Left ventricle myocardium inferior (tissue), 1 donor: ENCODE measurements at regions not wholly inside any gene's neighbourhood (a gene's known extent, or its start where the extent isn't known, plus 50 kb on each side); places are given as distances from the start of the nearest gene placed in this dataset.

Experiments used
- DNase-seq: peaks from one replicate; pipeline ENCODE4 v3.0.0-alpha.2; 2020
- H3K27ac ChIP-seq: fragments of 200-600 bp; replicated peaks from 2 replicates; pipeline ENCODE4 v1.8.0; 2021
- H3K27me3 ChIP-seq: fragments of 200-600 bp; 2 replicates; pipeline ENCODE4 v1.8.0; 2021; ENCODE audit warnings: low read depth
- H3K36me3 ChIP-seq: fragments of 200-600 bp; 2 replicates; pipeline ENCODE4 v1.8.0; 2021
- H3K4me1 ChIP-seq: fragments of 200-600 bp; 2 replicates; pipeline ENCODE4 v1.8.0; 2021
- H3K4me3 ChIP-seq: fragments of 200-600 bp; 2 replicates; pipeline ENCODE4 v1.8.0; 2021; ENCODE audit warnings: mild to moderate bottlenecking, moderate library complexity
- H3K9me3 ChIP-seq: fragments of 200-600 bp; replicated peaks from 2 replicates; pipeline ENCODE4 v1.8.0; 2021
- CTCF ChIP-seq: fragments of 200-600 bp; IDR thresholded peaks from 2 replicates; pipeline ENCODE4 v1.8.0; 2021; ENCODE audit warnings: antibody characterized with exemption, mild to moderate bottlenecking, borderline replicate concordance
- intact Hi-C: fragments of 100-400 bp; cut with micrococcal nuclease; formaldehyde crosslinking; loops from one replicate; pipeline ENCODE4 v1.11.0; 2022
- donor health status: DM: no; HTN: yes; CAD: no; lungs with severe emphysema.

DNA sequence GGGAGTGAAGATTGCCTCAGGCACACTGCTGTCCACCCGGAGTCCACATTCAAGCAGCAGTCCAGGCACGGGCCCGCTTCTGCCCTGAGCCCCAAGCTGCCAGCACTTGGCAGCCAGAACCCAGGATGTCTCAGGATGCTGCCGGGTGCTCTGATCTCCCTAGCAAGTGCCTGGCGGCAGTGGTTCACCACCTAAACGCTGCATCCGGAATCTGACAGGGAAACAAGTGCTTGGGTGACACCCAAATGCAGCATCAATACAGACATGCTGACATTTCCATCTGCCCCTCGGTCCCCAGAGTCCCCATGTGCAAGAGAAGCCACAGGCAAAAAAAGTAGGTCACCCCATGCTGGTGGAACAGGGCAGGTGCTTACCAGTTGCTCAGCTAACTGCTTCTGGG, 197.1 kb upstream of the RPL38 start:
- DNase-seq = no peak
- Histone ChIP-seq H3K27ac (no peak overlapping the region), H3K4me1 (no peaks in the 10 kb centered on the region), H3K36me3 (no peaks in the 10 kb centered on the region), H3K9me3 (no peaks in the 10 kb centered on the region), H3K27me3 (peaks cover 95% of the 10 kb centered on the region), H3K4me3 (no peak overlapping the region)
- intact Hi-C loops = no loop called here
- TF ChIP-seq CTCF = no peak

- Histone ChIP-seq H3K4me1 (no peaks in the 10 kb centered on the region), H3K9me3 (no peaks in the 10 kb centered on the region), H3K36me3 (no peaks in the 10 kb centered on the region), H3K4me3 (no peak overlapping the region), H3K27me3 (peaks cover 95% of the 10 kb centered on the region), H3K27ac (no peak overlapping the region)
- TF ChIP-seq CTCF = peak; percentile 26
- intact Hi-C loops = no loop called here
- DNase-seq = no peak
Measured at GRCh38 chr17:74008196-74008595, 195.3 kb upstream of the RPL38 start.

DNA sequence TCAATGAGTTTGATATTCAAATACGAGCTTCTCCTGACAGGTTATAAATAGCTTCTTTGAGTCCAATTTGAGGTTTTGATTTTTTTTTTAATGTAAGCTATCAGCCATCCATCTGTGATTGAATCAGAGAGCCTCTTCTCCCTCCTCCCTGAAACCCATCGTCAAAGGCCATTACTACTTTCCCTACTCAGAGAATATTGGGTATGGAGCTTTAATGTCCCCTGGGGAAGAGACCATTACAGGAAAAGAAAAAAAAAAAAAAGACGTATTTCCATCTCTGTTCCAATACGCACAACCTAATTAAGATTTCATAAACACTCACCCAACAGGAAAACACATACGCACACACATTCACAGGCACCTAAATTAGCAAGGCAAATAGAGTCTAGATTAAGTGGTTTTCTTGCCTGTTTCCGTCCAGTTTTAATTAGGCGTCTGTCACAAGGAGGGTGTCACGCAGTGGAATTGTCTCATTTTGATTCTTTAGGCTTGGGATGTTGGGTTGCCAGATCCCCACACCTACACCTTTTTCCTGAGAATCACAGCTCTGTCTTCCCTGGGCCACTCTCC, 194.3 kb upstream of the RPL38 start:
- Histone ChIP-seq H3K4me1 (no peaks in the 10 kb centered on the region), H3K9me3 (no peaks in the 10 kb centered on the region), H3K27me3 (peaks cover 96% of the 10 kb centered on the region), H3K4me3 (no peak overlapping the region), H3K36me3 (no peaks in the 10 kb centered on the region), H3K27ac (no peak overlapping the region)
- intact Hi-C loops = no loop called here
- no peak for DNase-seq
- TF ChIP-seq CTCF = no peak

GRCh38 chr17:74010903-74011302, 192.6 kb upstream of the RPL38 start:
- intact Hi-C loops = no loop called here
- no peak for DNase-seq
- H3K36me3 ChIP-seq = no peaks in the 10 kb centered on the region
- H3K4me1 ChIP-seq = no peaks in the 10 kb centered on the region
- peaks cover 96% of the 10 kb centered on the region for H3K27me3 ChIP-seq
- TF ChIP-seq CTCF = no peak
- H3K9me3 ChIP-seq = peaks cover 6% of the 10 kb centered on the region
- no peak overlapping the region for H3K27ac ChIP-seq
- no peak overlapping the region for H3K4me3 ChIP-seq

DNA sequence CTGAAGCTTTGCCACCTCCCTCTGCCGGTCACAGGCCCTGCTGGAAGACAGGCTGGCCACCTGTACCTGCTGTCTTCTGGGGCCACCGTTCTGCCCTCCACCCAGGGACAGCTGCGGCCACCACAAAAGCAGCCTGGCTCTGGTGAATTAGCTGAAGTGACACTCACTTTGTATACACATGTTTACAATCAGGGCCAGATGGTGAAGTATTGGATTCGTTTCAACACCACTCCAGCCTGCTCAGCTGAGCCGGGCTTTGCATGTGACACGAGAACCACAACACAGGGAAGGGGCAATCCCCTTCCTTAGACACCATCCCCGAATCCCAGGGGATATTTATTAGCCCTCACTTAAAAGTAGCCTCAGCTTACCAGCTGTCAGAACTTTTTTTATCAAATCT, 191.5 kb upstream of the RPL38 start:
- peaks cover 6% of the 10 kb centered on the region for H3K9me3 ChIP-seq
- no peaks in the 10 kb centered on the region for H3K36me3 ChIP-seq
- no peaks in the 10 kb centered on the region for H3K4me1 ChIP-seq
- no peak for DNase-seq
- H3K27ac ChIP-seq = no peak overlapping the region
- peaks cover 96% of the 10 kb centered on the region for H3K27me3 ChIP-seq
- H3K4me3 ChIP-seq = no peak overlapping the region
- intact Hi-C loops = no loop called here
- TF ChIP-seq CTCF = no peak
